ENCODE measurements at regions not wholly inside any gene's neighbourhood (a gene's known extent, or its start where the extent isn't known, plus 50 kb on each side); places are given as distances from the start of the nearest gene placed in this dataset.

DNA sequence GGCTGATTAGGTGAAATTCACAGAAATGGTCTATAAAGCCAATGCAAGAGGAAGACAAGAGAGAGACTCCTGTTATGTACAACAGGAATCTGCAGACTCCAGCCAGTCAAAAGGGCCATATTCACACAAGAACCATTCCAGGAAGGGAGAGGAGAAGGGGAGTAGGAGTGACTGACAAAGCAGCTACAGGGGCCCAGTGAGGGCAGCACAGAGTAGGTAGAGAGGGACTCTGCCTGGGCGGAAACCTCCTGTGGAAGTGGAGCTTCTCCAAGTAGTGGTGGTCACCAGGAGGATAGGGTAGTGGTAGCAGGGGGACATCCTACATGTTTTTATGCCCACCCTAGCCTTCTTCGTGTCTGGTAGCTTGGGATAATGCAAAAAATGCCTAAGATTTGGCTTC lies 667.3 kb downstream of the ACTL7B start:
- TF ChIP-seq, protein P1, sequence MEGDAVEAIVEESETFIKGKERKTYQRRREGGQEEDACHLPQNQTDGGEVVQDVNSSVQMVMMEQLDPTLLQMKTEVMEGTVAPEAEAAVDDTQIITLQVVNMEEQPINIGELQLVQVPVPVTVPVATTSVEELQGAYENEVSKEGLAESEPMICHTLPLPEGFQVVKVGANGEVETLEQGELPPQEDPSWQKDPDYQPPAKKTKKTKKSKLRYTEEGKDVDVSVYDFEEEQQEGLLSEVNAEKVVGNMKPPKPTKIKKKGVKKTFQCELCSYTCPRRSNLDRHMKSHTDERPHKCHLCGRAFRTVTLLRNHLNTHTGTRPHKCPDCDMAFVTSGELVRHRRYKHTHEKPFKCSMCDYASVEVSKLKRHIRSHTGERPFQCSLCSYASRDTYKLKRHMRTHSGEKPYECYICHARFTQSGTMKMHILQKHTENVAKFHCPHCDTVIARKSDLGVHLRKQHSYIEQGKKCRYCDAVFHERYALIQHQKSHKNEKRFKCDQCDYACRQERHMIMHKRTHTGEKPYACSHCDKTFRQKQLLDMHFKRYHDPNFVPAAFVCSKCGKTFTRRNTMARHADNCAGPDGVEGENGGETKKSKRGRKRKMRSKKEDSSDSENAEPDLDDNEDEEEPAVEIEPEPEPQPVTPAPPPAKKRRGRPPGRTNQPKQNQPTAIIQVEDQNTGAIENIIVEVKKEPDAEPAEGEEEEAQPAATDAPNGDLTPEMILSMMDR (IDR thresholded peaks at IDR 0.05; ENCODE audit: low read depth, low read length, poor library complexity, severe bottlenecking), result no peak
- no peak for TF ChIP-seq EZH2phosphoT487 (IDR thresholded peaks at IDR 0.05; ENCODE audit: borderline replicate concordance, low read length)
